Activated CD8-positive, alpha-beta memory T cell treated with anti-CD3 and anti-CD28 coated beads, Interleukin-2, amount 10 ng/mL, durations not matched to agents 7 days and 5 days (primary cell): ENCODE measurements at regions not wholly inside any gene's neighbourhood (a gene's known extent, or its start where the extent isn't known, plus 50 kb on each side); places are given as distances from the start of the nearest gene placed in this dataset.
"Not testable (repeated sequence)": the region's sequence is repeated elsewhere in the genome, so short reads cannot be mapped to it uniquely, and the experiment has no call there.

ENCODE experiments used
- ATAC-seq: fragments of 150-1000 bp; cut with Tn5 transposase; one replicate; pipeline ENCODE4 v1.10.0; 2021; ENCODE audit warnings: moderate library complexity
- CTCF ChIA-PET: fragments of 350-600 bp; sonication (Branson Sonifier 250); formaldehyde crosslinking; loops from one replicate; lab custom pipeline; 2021; ENCODE audit warnings: antibody characterized with exemption; lab: Charles Lee
- DNase-seq: peaks from one replicate; pipeline ENCODE4 v3.0.0-alpha.2; 2020
- H3K27ac Mint-ChIP-seq: one replicate; pipeline ENCODE4 v1.8.0; 2021; ENCODE audit warnings: mild to moderate bottlenecking, mixed read lengths
- H3K27me3 Mint-ChIP-seq: one replicate; pipeline ENCODE4 v1.8.0; 2021; ENCODE audit warnings: mixed read lengths
- H3K36me3 Mint-ChIP-seq: one replicate; pipeline ENCODE4 v1.8.0; 2021; ENCODE audit warnings: mild to moderate bottlenecking, mixed read lengths
- H3K4me1 Mint-ChIP-seq: one replicate; pipeline ENCODE4 v1.8.0; 2021; ENCODE audit warnings: mixed read lengths
- H3K4me3 Mint-ChIP-seq: one replicate; pipeline ENCODE4 v1.8.0; 2021; ENCODE audit warnings: mild to moderate bottlenecking, moderate library complexity, mixed read lengths
- H3K9me3 Mint-ChIP-seq: one replicate; pipeline ENCODE4 v1.8.0; 2022; ENCODE audit warnings: low read depth, mixed read lengths

DNA sequence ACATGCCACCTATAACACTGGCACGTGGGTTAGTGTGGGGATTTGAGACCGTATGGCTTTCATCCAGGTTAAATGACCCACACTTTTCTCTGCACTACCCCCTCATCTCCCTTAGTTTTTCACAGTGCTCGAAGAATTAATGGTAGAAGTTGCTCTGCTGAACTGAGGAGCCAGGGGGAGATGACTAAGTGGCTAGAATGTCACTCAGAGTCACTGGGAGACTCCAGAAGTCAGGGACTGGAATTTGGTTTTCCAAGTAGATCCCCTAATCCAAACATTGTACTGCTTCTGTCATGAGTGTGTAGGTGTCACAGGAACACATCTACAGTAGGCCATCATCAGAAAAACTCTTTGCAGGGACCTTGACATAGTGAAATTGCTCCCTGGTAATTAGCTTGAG is 181.0 kb upstream of the RASGRP1 start:
- H3K4me3 Mint-ChIP-seq, result no peak overlapping the region
- CTCF ChIA-PET, result interaction anchor here (1.4 kb wide), 1 partner anchor 38 kb away, joined by 5 read pairs; no protein-coding TSS in a partner anchor
- no peak for DNase-seq
- peaks cover 10% of the 10 kb centered on the region for H3K27me3 Mint-ChIP-seq
- H3K4me1 Mint-ChIP-seq, result no peaks in the 10 kb centered on the region
- H3K36me3 Mint-ChIP-seq, result peaks cover 7% of the 10 kb centered on the region
- H3K9me3 Mint-ChIP-seq, result no peaks in the 10 kb centered on the region
- H3K27ac Mint-ChIP-seq, result no peak overlapping the region
- ATAC-seq, result no peak

DNA sequence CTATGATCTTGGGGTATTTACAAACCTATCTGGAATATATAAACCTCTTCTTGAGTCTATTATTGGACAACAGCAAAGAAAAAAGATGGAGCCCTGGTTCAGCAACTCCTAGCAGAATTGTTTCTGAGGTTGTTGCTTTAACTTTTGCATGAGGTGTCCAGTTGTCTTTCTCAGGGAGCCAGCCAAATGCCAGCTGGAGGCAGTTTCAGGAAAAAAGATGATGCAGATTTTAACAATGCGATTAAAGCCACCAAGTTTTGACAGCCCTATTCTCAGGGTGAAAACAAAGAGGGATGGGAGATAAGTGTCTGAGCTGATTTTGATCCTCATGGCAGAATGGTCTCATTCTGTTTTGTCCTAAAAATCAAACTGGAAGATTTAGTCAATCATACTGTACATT is 181.6 kb upstream of the RASGRP1 start:
- ATAC-seq (no peak), DNase-seq (no peak)
- H3K27ac Mint-ChIP-seq, result no peak overlapping the region
- no peak overlapping the region for H3K4me3 Mint-ChIP-seq
- H3K9me3 Mint-ChIP-seq, result no peaks in the 10 kb centered on the region
- H3K4me1 Mint-ChIP-seq, result no peaks in the 10 kb centered on the region
- peaks cover 10% of the 10 kb centered on the region for H3K27me3 Mint-ChIP-seq
- CTCF ChIA-PET, result interaction anchor here (1.4 kb wide), 1 partner anchor 38 kb away, joined by 5 read pairs; no protein-coding TSS in a partner anchor
- H3K36me3 Mint-ChIP-seq, result peaks cover 7% of the 10 kb centered on the region

DNA sequence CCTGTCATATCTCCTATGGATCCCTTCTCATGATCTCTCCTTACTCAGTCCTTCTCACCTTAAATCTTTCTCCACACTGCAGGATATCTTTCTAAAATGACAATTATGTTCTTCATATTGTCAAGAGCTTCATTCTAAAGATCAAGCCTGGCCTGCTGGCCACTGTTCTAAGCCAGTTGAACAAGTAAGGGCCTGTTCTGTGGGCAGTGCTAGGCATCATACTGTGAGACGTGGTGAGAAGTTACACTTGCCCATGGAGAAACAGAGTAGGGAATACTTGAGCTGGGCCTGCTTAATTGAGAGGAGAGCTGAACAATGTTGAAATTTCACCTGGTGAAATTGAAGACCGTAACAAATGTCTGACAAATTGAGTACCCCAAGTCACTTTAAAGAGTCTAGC is 184.1 kb upstream of the RASGRP1 start:
- Mint-ChIP-seq H3K4me1 (no peaks in the 10 kb centered on the region), H3K9me3 (no peaks in the 10 kb centered on the region)
- CTCF ChIA-PET, result no interaction called here

DNA sequence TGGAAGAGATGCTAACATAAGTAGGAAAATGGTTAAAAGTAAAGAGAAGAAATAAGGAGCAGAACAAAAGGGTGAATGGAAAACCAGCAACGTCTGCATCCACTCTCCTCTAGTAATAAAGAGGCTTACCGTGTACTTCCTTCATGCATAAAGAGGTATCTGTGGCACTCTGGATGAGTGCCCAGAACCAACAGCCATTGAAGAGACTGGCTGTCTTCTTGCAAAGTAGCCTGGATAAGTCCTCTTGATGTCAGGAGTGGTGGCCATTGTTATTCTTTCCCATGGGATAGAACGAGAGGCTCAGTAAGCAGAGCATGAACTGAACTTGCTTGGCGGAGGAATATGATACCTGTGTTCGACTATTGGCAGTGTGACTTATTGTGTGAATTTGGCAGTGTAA is 186.2 kb upstream of the RASGRP1 start:
- H3K4me1 Mint-ChIP-seq, result peaks cover 6% of the 10 kb centered on the region
- CTCF ChIA-PET, result no interaction called here
- ATAC-seq (no peak), DNase-seq (no peak)
- H3K36me3 Mint-ChIP-seq, result peaks cover 6% of the 10 kb centered on the region
- H3K4me3 Mint-ChIP-seq, result no peak overlapping the region
- no peaks in the 10 kb centered on the region for H3K9me3 Mint-ChIP-seq
- no peak overlapping the region for H3K27ac Mint-ChIP-seq
- peaks cover 3% of the 10 kb centered on the region for H3K27me3 Mint-ChIP-seq

More for the DNA sequence above, 184.1 kb upstream of the RASGRP1 start:
- ATAC-seq (no peak), DNase-seq (no peak)
- Mint-ChIP-seq H3K27ac (no peak overlapping the region), H3K27me3 (peaks cover 10% of the 10 kb centered on the region), H3K36me3 (peaks cover 7% of the 10 kb centered on the region), H3K4me3 (no peak overlapping the region)

DNA sequence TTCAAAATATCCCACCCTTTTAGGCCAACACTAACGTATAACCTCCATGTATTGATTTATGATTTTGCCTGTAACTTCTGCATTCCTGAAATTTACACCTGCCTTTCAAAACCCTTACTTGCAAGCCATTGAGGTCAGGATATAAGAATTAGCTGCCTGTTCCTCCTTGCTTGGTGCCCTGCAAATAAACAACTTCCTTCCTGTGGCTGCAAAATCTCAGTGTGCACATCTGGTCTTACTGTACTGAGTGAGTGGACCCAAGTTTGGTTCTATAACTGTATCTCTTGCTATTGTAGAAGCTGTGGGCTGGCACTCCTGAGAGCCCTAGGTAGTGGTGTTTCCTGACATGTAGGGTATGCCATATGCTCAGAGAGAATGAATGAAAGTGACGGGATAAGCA is 191.1 kb upstream of the RASGRP1 start:
- no peaks in the 10 kb centered on the region for H3K36me3 Mint-ChIP-seq
- CTCF ChIA-PET, result no interaction called here
- no peak overlapping the region for H3K27ac Mint-ChIP-seq
- H3K4me3 Mint-ChIP-seq, result no peak overlapping the region
- H3K9me3 Mint-ChIP-seq, result no peaks in the 10 kb centered on the region
- no peak for DNase-seq
- peaks cover 6% of the 10 kb centered on the region for H3K4me1 Mint-ChIP-seq
- peaks cover 14% of the 10 kb centered on the region for H3K27me3 Mint-ChIP-seq
- ATAC-seq, result no peak

DNA sequence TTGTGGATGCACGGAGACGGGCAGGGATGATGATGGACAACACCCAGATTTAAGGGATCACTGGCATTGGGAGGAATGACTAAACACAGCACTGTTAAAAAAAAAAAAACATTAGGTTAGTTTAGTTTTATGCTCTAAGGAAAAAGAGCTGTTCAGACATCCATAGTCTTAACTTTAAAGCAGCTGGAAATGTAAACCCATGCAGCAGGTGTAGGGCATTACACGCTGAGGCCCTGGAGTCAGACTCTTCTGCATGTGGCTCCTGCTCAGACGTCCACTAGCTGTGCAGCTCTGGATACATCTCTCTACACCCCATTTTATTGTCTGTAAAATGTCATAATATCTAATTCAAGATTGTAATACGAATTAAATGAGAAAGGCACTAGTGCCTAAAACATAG is 191.8 kb upstream of the RASGRP1 start:
- H3K4me3 Mint-ChIP-seq, result no peak overlapping the region
- no peak overlapping the region for H3K27ac Mint-ChIP-seq
- CTCF ChIA-PET, result no interaction called here

DNA sequence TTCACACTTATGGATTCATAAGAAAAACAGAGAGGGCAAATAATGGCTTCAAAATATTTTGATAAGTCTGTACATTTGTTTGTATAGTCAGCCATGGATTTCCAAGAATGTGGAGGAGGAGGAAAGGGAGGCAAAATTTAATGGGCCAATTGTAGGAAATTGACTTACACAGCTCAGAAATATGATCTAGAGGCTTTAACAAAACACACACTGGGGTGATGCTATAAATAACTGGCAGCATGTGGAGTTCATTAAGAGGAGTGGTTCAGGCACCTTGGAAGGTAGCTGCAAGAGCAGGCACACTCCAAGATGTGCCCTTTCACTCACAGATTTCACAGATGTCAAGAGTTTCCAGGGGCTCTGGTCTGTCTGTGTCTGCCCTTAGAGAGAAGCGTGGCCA is 193.4 kb upstream of the RASGRP1 start:
- ATAC-seq, result no peak
- CTCF ChIA-PET, result no interaction called here
- Mint-ChIP-seq H3K4me1 (peaks cover 6% of the 10 kb centered on the region), H3K4me3 (no peak overlapping the region), H3K36me3 (no peaks in the 10 kb centered on the region), H3K27ac (no peak overlapping the region), H3K9me3 (no peaks in the 10 kb centered on the region), H3K27me3 (peaks cover 14% of the 10 kb centered on the region)
- DNase-seq, result no peak

More for the DNA sequence above, 191.8 kb upstream of the RASGRP1 start:
- DNase-seq (no peak), ATAC-seq (no peak)
- Mint-ChIP-seq H3K9me3 (no peaks in the 10 kb centered on the region), H3K4me1 (peaks cover 6% of the 10 kb centered on the region), H3K36me3 (no peaks in the 10 kb centered on the region), H3K27me3 (peaks cover 14% of the 10 kb centered on the region)

DNA sequence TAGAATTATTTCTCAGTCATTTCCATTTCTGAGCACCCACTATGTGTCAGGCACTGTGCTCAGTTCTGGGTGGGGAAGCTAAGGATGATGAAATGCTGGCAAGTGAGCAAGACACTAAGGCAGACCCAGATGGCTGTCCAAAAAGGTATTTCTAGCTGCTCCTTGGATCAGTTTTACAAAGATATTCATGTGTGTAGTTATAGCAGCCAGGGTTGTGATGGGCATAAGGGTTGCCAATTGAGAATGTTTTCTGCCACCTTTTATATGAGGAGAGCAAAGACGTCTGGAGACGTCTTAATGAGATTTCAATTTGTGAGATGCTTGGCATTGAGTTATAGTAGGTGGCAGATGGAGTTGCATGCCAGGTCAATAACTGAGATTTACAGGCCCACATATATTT is 197.1 kb upstream of the RASGRP1 start:
- Mint-ChIP-seq H3K27me3 (peaks cover 9% of the 10 kb centered on the region), H3K36me3 (no peaks in the 10 kb centered on the region), H3K27ac (no peak overlapping the region), H3K4me3 (no peak overlapping the region), H3K4me1 (no peaks in the 10 kb centered on the region), H3K9me3 (no peaks in the 10 kb centered on the region)
- DNase-seq (no peak), ATAC-seq (no peak)
- CTCF ChIA-PET, result no interaction called here

DNA sequence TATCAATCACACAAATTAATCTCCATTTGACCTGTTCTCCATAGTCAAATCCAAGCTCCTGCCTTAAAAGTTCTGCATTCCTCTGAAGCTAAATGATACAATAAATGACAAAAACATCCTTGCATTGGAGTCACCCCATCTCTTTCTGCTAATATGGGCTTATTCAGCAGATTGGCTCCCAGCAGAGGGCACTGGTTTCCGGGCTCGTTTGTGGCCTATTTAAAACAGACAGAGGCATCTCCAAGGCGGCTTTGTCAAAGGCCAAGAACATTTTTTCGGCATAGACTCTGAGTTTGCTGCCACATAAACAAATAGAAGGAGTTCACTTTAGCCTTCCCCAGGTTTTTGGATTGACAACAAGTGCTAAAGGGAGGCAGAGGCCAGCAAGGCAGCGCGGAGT is 204.4 kb upstream of the RASGRP1 start:
- ATAC-seq (no peak), DNase-seq (no peak)
- no peaks in the 10 kb centered on the region for H3K4me1 Mint-ChIP-seq
- H3K36me3 Mint-ChIP-seq, result no peaks in the 10 kb centered on the region
- no peak overlapping the region for H3K4me3 Mint-ChIP-seq
- H3K27ac Mint-ChIP-seq, result no peak overlapping the region
- no peaks in the 10 kb centered on the region for H3K9me3 Mint-ChIP-seq
- CTCF ChIA-PET, result no interaction called here
- peaks cover under 1% of the 10 kb centered on the region for H3K27me3 Mint-ChIP-seq

DNA sequence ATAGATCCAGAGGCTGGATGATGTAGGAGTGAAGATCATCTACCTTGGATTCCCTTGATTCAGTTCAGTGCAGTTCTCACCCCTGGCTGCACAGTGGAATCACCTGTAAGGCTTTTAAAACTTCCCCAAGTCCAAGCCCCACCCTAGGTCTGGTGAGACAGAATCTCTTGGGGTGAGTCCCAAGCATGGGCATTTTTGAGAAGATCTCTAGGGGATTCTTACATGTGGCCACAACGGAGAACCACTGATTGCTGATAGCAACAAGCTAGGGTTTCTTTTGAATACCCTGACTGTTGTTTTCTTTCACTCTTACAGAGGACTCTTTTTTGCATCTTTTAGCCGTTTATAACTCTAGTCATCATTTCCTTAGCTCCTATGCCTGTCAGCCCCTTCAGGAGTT is 204.9 kb upstream of the RASGRP1 start:
- Mint-ChIP-seq H3K27me3 (peaks cover 5% of the 10 kb centered on the region), H3K4me1 (no peaks in the 10 kb centered on the region), H3K4me3 (no peak overlapping the region), H3K36me3 (no peaks in the 10 kb centered on the region), H3K9me3 (no peaks in the 10 kb centered on the region), H3K27ac (no peak overlapping the region)
- no peak for ATAC-seq
- CTCF ChIA-PET, result no interaction called here
- DNase-seq, result no peak

DNA sequence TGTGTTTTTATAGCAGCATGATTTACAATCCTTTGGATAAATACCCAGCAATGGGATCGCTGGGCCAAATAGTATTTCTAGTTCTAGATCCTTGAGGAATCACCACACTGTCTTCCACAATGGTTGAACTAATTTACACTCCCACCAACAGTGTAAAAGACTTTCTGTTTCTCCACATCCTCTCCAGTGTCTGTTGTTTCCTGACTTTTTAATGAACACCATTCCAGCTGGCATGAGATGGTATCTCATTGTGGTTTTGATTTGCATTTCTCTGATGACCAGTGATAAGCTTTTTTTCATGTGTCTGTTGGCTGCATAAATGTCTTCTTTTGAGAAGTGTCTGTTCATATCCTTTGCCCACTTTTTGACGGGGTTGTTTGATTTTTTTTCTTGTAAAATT is 209.5 kb upstream of the RASGRP1 start:
- ATAC-seq, CTCF ChIA-PET, H3K4me1 Mint-ChIP-seq, H3K36me3 Mint-ChIP-seq, DNase-seq, H3K27ac Mint-ChIP-seq, H3K9me3 Mint-ChIP-seq, H3K4me3 Mint-ChIP-seq: not testable (repeated sequence)
- H3K27me3 Mint-ChIP-seq, result peaks cover 18% of the 10 kb centered on the region

DNA sequence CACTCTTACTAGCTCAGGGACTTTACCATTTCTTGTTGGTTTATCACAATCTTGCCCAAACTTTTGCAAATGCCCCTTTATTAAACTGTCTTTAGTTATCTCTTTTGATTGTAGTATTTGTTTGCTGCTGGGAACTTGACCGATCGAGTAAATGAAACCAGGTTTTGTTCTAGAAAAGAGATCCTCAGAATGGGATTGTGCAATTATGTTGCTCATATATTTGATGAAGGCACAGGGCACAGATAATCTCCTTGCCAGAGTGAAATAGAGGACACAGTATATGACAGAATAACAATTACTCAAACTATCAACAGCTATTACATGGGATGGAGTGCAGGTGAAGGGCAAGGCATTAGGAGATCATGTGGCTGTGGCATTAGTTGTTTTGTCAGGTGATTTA is 216.6 kb upstream of the RASGRP1 start:
- ATAC-seq, result no peak
- DNase-seq, result no peak
- CTCF ChIA-PET, result no interaction called here
- Mint-ChIP-seq H3K27me3 (peaks cover 3% of the 10 kb centered on the region), H3K4me1 (no peaks in the 10 kb centered on the region), H3K4me3 (no peak overlapping the region), H3K27ac (no peak overlapping the region), H3K9me3 (no peaks in the 10 kb centered on the region), H3K36me3 (no peaks in the 10 kb centered on the region)

DNA sequence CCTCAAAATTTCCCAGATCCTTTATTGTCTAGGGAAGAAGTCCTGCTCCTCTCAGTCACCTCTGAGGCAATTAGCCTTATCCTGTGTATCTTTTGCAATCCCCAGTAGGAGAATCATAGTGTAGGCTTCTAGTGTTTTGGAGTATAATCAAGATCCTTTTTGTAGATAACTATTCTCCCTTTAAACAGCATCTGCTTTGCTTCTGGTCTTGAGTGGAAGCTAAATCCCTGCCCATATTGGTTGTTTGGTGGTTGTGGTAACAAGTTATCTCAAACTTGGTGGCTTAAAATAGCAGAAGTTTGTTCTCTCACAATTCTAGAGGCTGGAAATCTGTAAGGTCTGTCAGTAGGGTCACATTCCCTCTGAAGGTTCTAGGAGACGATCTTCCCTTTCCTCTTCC is 217.5 kb upstream of the RASGRP1 start:
- ATAC-seq (no peak), DNase-seq (no peak)
- Mint-ChIP-seq H3K4me3 (no peak overlapping the region), H3K27ac (no peak overlapping the region), H3K36me3 (no peaks in the 10 kb centered on the region), H3K27me3 (no peaks in the 10 kb centered on the region), H3K9me3 (no peaks in the 10 kb centered on the region), H3K4me1 (no peaks in the 10 kb centered on the region)
- CTCF ChIA-PET, result no interaction called here

DNA sequence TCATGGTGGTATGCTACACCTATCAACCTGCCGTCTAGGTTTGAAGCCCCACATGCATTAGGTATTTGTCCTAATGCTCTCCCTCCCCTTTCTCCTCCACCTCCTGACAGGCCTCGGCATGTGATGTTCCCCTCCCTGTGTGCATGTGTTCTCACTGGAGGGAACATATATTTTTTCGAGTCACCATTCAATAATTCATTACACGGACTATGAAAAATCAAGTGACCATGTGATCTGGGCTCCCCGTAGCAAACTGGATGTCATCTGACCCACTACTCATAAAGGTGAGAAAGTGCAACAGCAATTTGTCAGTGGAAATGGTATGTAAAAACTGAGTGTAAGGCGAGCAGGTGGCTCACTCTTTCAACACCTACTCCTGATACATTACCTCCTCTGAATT is 224.3 kb upstream of the RASGRP1 start:
- Mint-ChIP-seq H3K4me1 (no peaks in the 10 kb centered on the region), H3K27me3 (no peaks in the 10 kb centered on the region), H3K9me3 (no peaks in the 10 kb centered on the region), H3K27ac (no peak overlapping the region), H3K36me3 (no peaks in the 10 kb centered on the region), H3K4me3 (no peak overlapping the region)
- DNase-seq (no peak), ATAC-seq (no peak)
- CTCF ChIA-PET, result no interaction called here

DNA sequence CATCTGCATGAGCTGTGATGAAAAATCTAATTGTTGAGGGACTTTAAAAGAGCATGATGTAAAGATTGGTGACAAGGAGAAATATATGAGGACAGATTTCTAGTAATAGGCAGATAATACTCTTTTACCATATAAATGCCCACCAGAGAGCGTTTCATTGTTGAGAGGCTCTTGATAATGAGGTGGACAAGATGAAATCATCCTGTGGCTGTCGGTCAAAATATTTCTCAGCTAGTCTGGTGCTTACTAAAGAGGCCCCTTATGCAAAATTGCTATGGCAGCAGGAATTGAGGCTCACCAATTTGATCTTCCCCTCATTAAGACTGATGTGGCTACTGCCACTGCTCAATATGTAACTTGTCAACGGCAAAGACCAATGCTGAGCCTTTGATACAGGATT is 225.0 kb upstream of the RASGRP1 start:
- no peak for DNase-seq
- no peak for ATAC-seq
- CTCF ChIA-PET, result no interaction called here
- Mint-ChIP-seq H3K4me3 (no peak overlapping the region), H3K4me1 (no peaks in the 10 kb centered on the region), H3K36me3 (no peaks in the 10 kb centered on the region), H3K9me3 (no peaks in the 10 kb centered on the region), H3K27ac (no peak overlapping the region), H3K27me3 (no peaks in the 10 kb centered on the region)
